Right lobe of liver (tissue), 4 donors: ENCODE measurements at regions not wholly inside any gene's neighbourhood (a gene's known extent, or its start where the extent isn't known, plus 50 kb on each side); places are given as distances from the start of the nearest gene placed in this dataset.

Source experiments
- CTCF ChIP-seq, 4 donors: fragments of 200-600 bp in 3 of 4; fragments of 450-650 bp in 1 of 4; IDR thresholded peaks; one replicate each; pipeline versions ENCODE4 v1.5.1 to v1.8.0; 2016 to 2022; ENCODE audit warnings: antibody characterized with exemption in 4 of 4, mild to moderate bottlenecking in 2 of 4
- POLR2A ChIP-seq: fragments of 450-650 bp; IDR thresholded peaks from one replicate; pipeline ENCODE4 v1.6.1; 2017; ENCODE audit warnings: antibody characterized with exemption, mild to moderate bottlenecking
- donor health status: DM: no; HTN: no; CAD: no.
- donor health status: DM: no; HTN: no; CAD: no.
- donor health status: DM: no; HTN: yes; CAD: no.

- no peak for TF ChIP-seq CTCF (IDR thresholded peaks at IDR 0.05)
- TF ChIP-seq POLR2A, result no peak
These were observed 2684.3 kb upstream of the PCDH20 start for GRCh38 chr13:64099994-64100393.
